GM21529 (cell line): ENCODE measurements at regions not wholly inside any gene's neighbourhood (a gene's known extent, or its start where the extent isn't known, plus 50 kb on each side); places are given as distances from the start of the nearest gene placed in this dataset.

Source experiments
- ATAC-seq: cut with Tn5 transposase; IDR thresholded peaks from one replicate; pipeline ENCODE4 v1.9.1; 2021; ENCODE audit not compliant: unreplicated experiment

DNA sequence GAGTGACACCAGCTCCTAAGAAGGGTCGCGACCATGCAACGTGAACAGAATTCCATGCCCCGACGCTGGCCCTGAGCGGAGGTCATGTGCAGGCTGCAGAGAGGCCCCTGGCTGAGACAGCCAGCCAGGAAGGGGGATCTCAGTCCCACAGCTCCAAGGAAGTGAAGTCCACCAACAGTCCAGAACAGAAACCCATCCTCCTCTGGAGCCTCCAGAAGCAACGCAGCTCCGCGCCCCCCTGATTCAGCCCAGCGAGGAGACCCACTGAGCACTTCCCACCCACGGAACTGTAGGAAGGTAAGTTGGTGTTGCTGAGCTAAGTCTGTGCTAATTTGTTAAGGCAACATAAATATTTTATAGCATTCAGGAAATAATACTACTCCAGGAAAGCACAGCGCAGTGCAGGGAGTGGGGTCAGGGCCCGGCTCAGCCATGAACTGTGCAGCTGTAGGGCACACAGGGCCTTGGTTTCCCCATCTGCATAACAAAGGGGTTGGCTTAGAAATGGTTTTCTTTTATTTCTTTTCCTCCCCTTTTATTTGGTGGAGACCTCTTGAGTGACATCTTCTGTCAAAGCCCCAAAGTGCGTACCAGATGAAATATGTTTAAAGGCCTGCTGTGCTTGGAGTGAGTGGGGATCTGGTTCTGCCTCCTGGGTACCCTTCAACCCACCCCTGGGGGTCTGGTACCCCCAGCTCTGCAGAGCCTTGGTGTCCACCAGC lies 241.1 kb upstream of the PMEPA1 start:
- no peak for ATAC-seq

DNA sequence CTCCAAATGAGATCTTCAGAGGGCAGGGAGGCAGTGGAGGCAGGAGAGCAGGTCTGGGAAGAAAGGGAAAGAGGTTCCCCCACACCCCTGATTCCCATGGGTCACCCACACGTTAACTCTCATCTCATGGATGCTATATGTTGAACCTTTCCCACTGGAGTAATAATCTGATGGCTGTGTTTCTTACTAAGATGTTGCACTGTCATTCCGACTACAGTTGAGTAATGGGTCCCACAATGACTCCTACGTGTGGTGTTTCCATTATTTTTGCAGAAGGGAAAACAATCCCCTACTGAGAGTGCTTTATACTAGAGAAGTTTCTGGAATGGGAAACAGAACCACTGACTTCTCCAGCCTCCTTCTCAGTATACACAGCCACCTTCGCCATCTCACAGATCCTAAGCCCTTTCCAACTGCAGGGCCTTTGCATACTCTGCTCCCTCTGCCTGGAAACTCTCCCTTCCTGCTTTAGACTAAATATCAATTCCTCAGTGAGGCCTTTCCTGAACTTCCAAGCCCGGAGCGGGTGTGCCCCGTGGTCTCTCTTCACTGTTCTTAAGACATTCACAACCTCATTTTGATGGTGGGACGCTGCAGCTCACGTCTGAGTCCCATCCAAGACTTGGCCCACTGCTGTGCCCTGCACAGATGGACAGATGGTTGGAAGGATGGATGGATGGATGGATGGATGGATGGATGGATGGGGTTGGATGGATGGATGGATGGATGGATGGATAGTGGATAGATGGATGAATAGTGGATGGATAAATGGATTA lies 238.6 kb upstream of the PMEPA1 start:
- ATAC-seq: no peak

DNA sequence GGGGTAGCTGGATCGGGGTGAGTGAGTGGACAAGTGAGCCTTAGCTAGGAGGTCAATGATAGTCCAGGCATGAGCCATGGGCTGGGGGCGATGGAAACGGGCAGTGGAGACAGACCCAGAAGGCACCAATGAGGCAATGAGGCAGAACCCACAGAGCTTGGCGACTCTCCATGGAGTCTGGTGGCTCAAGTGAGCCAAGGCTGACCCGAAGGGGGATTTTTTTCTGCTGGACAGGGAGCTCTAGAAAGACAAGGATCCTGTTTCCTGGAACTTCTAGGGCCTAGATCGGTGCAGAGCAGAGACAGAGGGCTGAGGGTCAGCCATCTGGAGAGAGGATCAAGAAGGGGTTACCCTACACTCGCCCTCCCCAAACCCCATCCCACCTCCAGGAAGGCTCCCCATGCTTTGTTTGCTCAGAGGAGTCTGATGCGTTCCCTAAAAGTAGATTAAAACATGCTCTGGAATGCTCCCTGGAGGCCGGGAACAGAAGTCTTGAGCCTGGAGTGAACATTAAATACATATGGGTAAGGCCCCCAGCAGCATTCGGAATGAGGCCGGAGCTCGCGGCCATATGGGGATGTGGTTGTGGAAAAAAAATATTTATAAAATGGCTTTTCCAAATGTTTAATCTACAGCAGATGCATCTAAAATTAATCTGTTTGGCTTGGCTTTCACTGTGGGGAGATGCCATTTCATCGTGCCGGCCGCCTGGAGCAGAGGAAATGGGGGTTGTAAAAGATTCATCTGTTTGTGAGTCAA lies 237.8 kb upstream of the PMEPA1 start:
- no peak for ATAC-seq

- no peak for ATAC-seq
Observed at GRCh38 chr20:57946559-57947315, 236.9 kb upstream of the PMEPA1 start.

GRCh38 chr20:57944988-57945387 lies 235.2 kb upstream of the PMEPA1 start:
- ATAC-seq: no peak

DNA sequence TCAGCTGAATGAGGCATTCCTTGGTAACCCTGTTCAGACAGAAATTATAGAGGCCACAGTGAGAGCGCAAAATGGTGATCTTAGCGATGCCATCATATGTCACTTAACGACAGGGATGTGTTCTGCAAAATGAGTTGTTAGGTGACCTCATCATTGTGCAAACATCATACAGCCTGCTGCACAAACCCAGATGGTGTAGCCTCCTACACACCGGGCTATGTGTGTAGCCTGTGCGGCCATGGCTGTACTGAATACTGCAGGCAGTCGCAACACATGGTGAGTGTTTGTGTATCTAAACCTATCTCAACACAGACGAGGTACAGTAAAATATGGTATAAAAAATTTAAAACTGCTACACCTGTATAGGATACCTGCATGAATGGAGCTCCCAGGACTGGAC lies 234.1 kb upstream of the PMEPA1 start:
- no peak for ATAC-seq

DNA sequence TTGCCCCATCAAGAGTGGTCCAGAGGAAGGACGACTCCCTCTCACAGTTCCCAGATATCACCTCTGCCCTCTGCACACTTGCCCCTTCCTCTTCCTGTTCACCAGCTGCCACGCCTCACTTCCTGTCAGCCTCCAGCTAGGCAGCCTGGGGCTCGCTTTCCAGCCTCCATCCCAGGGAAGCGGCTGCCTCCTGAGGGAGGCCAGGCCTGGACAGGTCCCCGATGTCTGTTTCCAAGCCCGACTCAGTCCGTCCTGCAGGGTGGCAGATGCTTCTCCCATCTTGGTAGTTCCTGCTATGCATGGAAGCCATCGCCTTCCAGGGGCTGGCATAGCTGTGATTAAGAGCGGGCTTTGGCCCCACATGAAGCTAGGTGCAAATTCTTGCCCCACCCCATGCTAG lies 233.5 kb upstream of the PMEPA1 start:
- ATAC-seq: no peak

GRCh38 chr20:57941604-57942381 lies 232.0 kb upstream of the PMEPA1 start:
- no peak for ATAC-seq

GRCh38 chr20:57940868-57941522 lies 231.2 kb upstream of the PMEPA1 start:
- ATAC-seq: no peak

DNA sequence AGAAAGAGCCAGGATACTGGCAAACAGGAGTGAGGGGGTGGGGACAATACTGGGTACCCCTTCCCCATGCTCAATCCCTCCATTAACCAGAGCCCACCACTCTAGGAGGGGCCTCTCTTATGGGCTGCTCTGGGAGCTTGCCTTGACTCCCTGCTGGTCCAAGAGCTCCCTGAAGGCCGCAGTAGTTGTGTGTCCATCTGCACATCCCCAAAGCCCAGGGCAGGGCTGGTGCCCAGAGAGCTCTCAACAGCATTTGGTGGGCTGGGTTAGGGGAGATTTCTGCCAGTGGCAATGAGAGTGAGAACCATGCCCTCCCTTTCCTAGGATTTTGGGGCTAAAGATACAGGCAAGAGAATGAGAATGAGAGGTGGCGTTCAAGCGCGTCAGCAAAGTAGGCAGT lies 230.6 kb upstream of the PMEPA1 start:
- ATAC-seq: no peak

- ATAC-seq: no peak
Observed at GRCh38 chr20:57939499-57939898, 229.7 kb upstream of the PMEPA1 start.

DNA sequence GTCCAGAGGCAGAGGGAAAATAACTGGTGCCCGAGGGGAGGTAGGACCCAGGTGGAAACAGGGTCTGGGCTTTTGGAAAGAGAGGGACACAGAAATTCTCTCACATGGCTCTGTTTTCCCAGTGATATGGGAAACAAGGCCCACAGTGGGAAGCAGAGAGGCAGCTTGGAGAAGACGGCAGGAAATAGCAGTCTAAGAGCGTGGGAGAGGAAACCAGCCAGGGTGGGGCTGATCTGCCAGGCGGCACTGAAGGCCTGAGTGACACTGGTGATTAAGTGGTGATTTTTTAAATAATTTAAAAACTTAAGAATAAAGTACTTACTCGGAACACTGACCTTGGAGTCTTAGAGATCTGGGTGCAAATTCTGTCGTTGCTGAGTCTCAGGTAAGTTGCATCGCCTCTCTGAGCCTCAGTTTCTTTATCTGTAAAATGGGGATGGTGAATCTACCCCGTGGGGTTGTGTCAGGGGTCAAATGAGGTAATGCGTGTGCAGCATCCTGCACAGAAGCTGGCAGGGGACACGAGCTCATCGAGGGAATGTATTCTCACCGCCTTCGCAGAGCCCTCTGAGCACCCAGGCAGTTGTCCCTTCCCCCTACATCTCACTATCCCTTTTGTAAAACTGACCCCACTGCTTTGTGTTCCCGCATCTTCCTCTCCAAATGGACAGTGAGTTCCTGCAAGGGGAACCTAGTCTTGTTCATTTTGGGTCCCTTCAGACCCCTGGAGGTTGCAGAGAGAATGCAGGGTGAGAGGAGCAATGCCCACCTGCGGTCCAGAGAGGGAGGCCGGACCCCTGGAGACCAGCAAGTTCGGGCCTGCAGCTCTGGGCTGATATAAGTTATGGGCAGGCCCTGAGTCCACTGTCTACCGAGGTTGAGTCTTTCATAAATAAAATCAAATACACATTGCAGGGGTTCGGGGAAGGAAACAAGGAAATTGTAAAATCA lies 228.6 kb upstream of the PMEPA1 start:
- no peak for ATAC-seq

DNA sequence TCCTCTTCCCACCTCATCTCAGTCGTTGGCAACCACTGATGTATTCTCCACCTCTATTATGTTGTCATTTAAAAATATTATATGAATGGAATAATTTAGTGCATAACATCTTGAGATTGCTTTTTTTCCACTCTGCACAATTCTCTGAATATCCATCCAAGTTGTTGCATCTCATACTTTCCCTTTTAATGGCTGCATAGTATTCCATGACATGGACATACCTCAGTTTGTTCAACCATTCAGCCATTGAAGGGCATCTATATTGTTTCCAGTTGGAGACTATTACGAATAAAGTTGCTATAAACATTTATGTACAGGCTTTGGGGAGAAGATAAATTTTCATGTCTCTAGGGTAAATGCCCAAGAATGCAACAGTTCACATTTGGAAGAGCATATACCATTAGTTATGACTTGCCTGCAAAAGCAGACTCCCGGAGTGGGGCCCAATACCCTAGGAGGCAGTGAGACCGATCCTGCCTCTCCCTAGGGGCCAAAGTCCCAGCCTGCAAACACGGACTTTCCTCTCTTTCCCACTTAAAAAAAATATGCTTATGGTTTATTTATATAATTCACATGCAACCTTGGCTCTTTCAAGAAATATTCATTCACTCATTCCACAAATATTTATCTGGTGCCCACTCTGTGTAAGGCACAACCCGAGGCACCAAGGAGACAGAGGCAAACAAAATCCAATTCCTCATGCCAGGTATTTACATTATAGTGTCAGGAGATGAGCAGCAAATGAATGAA lies 227.0 kb upstream of the PMEPA1 start:
- no peak for ATAC-seq

DNA sequence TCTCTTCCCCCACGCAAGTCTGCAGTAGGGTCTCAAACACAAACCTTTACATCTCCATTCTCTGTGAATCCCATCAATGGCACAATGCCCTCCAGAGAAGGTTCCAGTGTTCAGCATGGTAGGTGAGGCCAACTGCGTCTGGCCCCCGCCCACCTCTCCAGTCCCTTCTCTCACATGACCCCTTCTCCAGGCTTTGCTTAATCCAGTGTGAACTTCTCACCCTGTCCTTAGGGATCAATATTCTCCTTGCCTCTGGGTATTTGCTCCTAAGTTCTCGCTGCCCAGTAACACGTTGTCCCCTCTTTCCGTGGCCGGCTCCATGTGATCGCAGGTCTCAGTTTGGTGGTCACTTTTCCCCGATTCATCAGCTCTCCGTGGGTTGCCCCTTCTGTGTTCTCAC lies 225.1 kb upstream of the PMEPA1 start:
- no peak for ATAC-seq

DNA sequence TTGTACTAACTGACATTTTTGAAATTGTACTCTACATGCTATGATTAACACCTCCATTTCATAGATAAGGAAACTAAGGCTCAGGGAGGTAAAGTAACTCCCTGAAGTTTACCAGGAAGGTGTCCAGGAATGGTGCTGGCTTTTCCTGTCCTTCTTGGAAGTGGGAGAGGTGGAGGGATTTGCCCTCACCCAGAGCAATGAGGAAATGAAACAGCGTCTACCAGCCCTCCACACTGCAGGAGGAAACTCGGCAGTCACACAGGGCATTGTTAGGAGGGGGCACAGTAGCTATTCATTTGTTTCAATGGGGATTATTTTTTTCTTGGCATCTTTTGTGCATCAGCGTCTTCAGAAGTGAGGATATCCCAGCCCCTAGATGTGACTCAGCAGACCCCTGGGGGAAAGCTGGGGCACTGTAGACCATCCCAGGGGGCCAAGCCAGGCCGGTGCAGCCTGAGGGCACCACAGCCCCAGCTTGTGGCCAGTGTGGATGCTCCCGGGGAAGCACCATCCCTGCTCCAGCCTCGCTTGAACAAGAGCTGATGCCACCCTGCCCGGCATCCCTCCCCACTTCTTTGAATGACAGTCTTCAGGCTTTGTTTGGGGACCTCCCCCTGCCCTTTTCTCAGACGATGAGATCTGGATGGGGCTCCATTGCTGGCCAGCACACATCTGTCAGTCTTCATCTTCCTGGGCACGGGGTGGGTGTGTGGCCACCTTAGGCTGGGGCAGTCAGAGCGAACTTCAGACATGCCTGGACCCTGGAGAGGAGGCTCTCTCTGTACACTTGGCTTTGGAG lies 224.4 kb upstream of the PMEPA1 start:
- ATAC-seq: no peak

DNA sequence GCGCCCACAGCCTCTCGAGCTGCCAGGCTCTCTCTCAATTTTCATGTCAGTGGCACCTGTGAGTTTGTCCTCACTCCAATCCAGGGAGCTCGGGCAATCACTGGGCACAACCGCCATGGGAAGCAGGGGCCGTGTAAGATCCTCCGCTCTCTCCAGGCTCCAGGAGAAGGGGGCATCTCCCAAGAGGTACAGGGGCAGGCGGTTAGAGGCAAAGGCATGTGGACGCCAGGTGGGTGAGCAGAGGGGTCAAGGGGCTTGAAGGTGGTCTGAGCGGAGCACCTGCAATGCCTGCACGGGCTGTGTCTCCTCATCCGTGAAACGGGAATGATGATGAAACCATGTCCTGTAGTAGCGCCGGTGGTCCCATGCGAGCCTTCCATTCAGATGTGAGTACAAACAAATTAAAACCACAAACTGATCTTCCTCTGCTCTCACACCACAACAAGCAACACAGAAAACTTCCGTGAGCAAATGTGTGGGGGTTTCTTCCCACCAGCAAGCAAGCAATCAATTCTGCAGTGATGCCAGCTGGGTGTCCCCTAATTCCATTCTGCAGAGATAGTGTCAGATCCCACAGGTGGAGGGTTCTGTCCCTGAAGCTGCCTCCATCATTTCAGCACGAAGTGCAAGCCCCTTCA lies 222.5 kb upstream of the PMEPA1 start:
- ATAC-seq: no peak

DNA sequence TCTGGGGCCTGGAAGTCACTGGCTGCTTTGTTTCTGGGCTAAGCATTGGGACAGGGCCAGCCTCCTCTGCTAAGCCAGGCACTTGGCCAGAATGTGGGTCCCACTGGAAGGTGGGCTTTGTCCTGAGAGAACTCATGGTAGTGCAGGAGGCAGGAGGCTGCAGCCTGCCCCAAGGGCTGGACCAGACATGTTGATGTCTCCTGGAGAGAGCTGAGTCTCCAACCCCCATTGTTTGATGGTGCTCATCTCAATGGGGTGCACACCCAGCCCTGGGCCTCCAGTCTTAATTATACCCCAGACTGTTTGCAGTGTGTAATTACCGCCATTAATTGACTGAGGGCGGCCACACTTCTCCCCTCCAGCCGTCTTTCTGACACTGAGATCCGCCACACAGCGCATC lies 220.5 kb upstream of the PMEPA1 start:
- no peak for ATAC-seq
